H1 (cell line): ENCODE measurements at regions not wholly inside any gene's neighbourhood (a gene's known extent, or its start where the extent isn't known, plus 50 kb on each side); places are given as distances from the start of the nearest gene placed in this dataset.

Experiments
- CTCF ChIA-PET: fragments of 300-600 bp; sonication (Branson Sonifier 250); formaldehyde crosslinking; loops from one replicate; lab custom pipeline; 2021; ENCODE audit not compliant: partially characterized antibody; lab: Charles Lee
- POLR2A ChIA-PET: fragments of 300-600 bp; sonication (Branson Sonifier 250); formaldehyde crosslinking; loops from one replicate; lab custom pipeline; 2021; ENCODE audit warnings: inconsistent platforms; ENCODE audit not compliant: partially characterized antibody; lab: Charles Lee
- DNase-seq, 2 experiments: peaks; one replicate each; pipeline versions ENCODE4 v3.0.0 to v3.0.0-alpha.2; 2010 to 2022; ENCODE audit warnings: low spot score in 2 of 2, low read depth in 1 of 2, mixed read lengths in 1 of 2
- FAIRE-seq: peaks from 2 replicates; lab custom pipeline; 2011; peaks lifted over from hg19 to GRCh38; lab: Jason Lieb, UNC
- H2AFZ ChIP-seq: 2 replicates; pipeline ENCODE4 v1.8.1; 2012; ENCODE audit warnings: low read length, inconsistent platforms
- H2AK5ac ChIP-seq: 2 replicates; pipeline ENCODE4 v1.6.1; 2013; ENCODE audit warnings: low read depth, low read length
- H2BK120ac ChIP-seq: replicated peaks from 2 replicates; pipeline ENCODE3; 2013; ENCODE audit warnings: low read depth, low read length, inconsistent platforms
- H2BK12ac ChIP-seq: 2 replicates; pipeline ENCODE4 v1.6.1; 2013; ENCODE audit warnings: low read depth, low read length
- H2BK15ac ChIP-seq: 2 replicates; pipeline ENCODE4 v1.6.1; 2013; ENCODE audit warnings: low read length
- H2BK20ac ChIP-seq: 2 replicates; pipeline ENCODE4 v1.6.1; 2013; ENCODE audit warnings: low read length
- H2BK5ac ChIP-seq: 2 replicates; pipeline ENCODE4 v1.6.1; 2013; ENCODE audit warnings: low read depth, low read length
- H3K14ac ChIP-seq: 2 replicates; pipeline ENCODE4 v1.6.1; 2013; ENCODE audit warnings: inconsistent platforms; ENCODE audit not compliant: insufficient read length
- H3K18ac ChIP-seq: 2 replicates; pipeline ENCODE4 v1.6.1; 2013; ENCODE audit warnings: low read length; ENCODE audit errors: extremely low read depth
- H3K23ac ChIP-seq: 2 replicates; pipeline ENCODE4 v1.6.1; 2013; ENCODE audit warnings: inconsistent platforms; ENCODE audit not compliant: insufficient read length
- H3K23me2 ChIP-seq: 2 replicates; pipeline ENCODE4 v1.6.1; 2013; ENCODE audit warnings: low read depth, low read length
- H3K27ac ChIP-seq: 2 replicates; pipeline ENCODE4 v1.6.1; 2011; ENCODE audit warnings: low read depth, low read length, inconsistent platforms
- H3K27me3 ChIP-seq, 4 experiments: replicated peaks in 1 of 4; 1 replicate in 1 of 4; 2 replicates in 3 of 4; pipeline versions ENCODE4 v1.6.1 to v1.8.1; 2011 to 2013; ENCODE audit warnings: low read length in 3 of 4, mild to moderate bottlenecking in 3 of 4, inconsistent platforms in 2 of 4, mixed read lengths in 2 of 4, moderate library complexity in 1 of 4; ENCODE audit not compliant: control insufficient read depth in 3 of 4, insufficient read depth in 3 of 4; ENCODE audit errors: extremely low read depth in 1 of 4
- H3K36me3 ChIP-seq, 4 experiments: 2 replicates each; pipeline versions ENCODE4 v1.6.1 to v1.8.1; 2011 to 2013; ENCODE audit warnings: mild to moderate bottlenecking in 4 of 4, low read length in 3 of 4, moderate library complexity in 2 of 4, control low read depth in 1 of 4, inconsistent platforms in 1 of 4; ENCODE audit not compliant: insufficient read depth in 4 of 4, control insufficient read depth in 2 of 4
- H3K4ac ChIP-seq: replicated peaks from 2 replicates; pipeline ENCODE3; 2013; ENCODE audit warnings: low read length, low read depth, mixed read lengths, inconsistent platforms; ENCODE audit not compliant: insufficient read length
- H3K4me1 ChIP-seq, 4 experiments: replicated peaks in 1 of 4; 1 replicate in 1 of 4; 2 replicates in 3 of 4; pipeline versions ENCODE4 v1.6.1 to v1.8.1; 2011 to 2013; ENCODE audit warnings: low read length in 3 of 4, inconsistent platforms in 2 of 4, mixed read lengths in 1 of 4; ENCODE audit not compliant: insufficient read depth in 4 of 4, control insufficient read depth in 3 of 4
- H3K4me2 ChIP-seq, 2 experiments: 2 replicates each; pipeline versions ENCODE4 v1.6.1 to v1.8.1; 2011 to 2013; ENCODE audit warnings: low read depth in 2 of 2, low read length in 2 of 2, control low read depth in 1 of 2, inconsistent platforms in 1 of 2, mild to moderate bottlenecking in 1 of 2; ENCODE audit not compliant: insufficient read depth in 1 of 2
- H3K4me3 ChIP-seq, 4 experiments: fragments of 200-600, 300-600 bp in 1 of 4; sonication (generic), shearing (Covaris generic), sonication (Bioruptor Twin) in 1 of 4; 2 replicates each; pipeline versions ENCODE4 v1.5.1 to v1.8.1; 2011 to 2016; ENCODE audit warnings: low read length in 4 of 4, low read depth in 3 of 4, control low read depth in 2 of 4, inconsistent platforms in 2 of 4, mild to moderate bottlenecking in 2 of 4, mixed read lengths in 1 of 4, moderate library complexity in 1 of 4; ENCODE audit not compliant: insufficient read depth in 2 of 4; ENCODE audit errors: extremely low read depth in 1 of 4
- H3K56ac ChIP-seq: replicated peaks from 2 replicates; pipeline ENCODE3; 2013; ENCODE audit warnings: low read depth, mild to moderate bottlenecking, mixed read lengths, low read length, inconsistent platforms; ENCODE audit not compliant: insufficient read length
- H3K79me1 ChIP-seq: 2 replicates; pipeline ENCODE4 v1.6.1; 2013; ENCODE audit warnings: low read depth, low read length, control low read depth
- H3K79me2 ChIP-seq, 2 experiments: 2 replicates each; pipeline versions ENCODE4 v1.6.1 to v1.8.1; 2012 to 2013; ENCODE audit warnings: low read length in 2 of 2, mild to moderate bottlenecking in 2 of 2, inconsistent platforms in 1 of 2; ENCODE audit not compliant: insufficient read depth in 2 of 2, control insufficient read depth in 1 of 2
- H3K9ac ChIP-seq, 4 experiments: replicated peaks in 1 of 4; 1 replicate in 1 of 4; 2 replicates in 3 of 4; pipeline versions ENCODE4 v1.6.1 to v1.8.1; 2011 to 2013; ENCODE audit warnings: low read depth in 3 of 4, low read length in 3 of 4, control low read depth in 2 of 4, mild to moderate bottlenecking in 2 of 4, moderate library complexity in 2 of 4, inconsistent platforms in 1 of 4; ENCODE audit errors: extremely low read depth in 1 of 4
- H3K9me3 ChIP-seq, 2 experiments: 2 replicates each; pipeline versions ENCODE4 v1.6.1 to v1.8.1; 2012 to 2013; ENCODE audit warnings: mild to moderate bottlenecking in 2 of 2, moderate library complexity in 2 of 2, control low read depth in 1 of 2, inconsistent platforms in 1 of 2, low read depth in 1 of 2, low read length in 1 of 2, mixed read lengths in 1 of 2; ENCODE audit not compliant: insufficient read depth in 2 of 2
- H4K20me1 ChIP-seq, 2 experiments: replicated peaks in 1 of 2; 2 replicates each; pipeline versions ENCODE3 to v1.8.1; 2011 to 2013; ENCODE audit warnings: inconsistent platforms in 2 of 2, low read length in 2 of 2, mild to moderate bottlenecking in 1 of 2; ENCODE audit not compliant: insufficient read depth in 2 of 2, control insufficient read depth in 1 of 2
- H4K5ac ChIP-seq: 2 replicates; pipeline ENCODE4 v1.6.1; 2013; ENCODE audit warnings: low read length, low read depth, mixed read lengths, inconsistent platforms; ENCODE audit not compliant: insufficient read length
- H4K8ac ChIP-seq: 2 replicates; pipeline ENCODE4 v1.8.0; 2013; ENCODE audit warnings: mild to moderate bottlenecking, moderate library complexity, low read length, inconsistent platforms; ENCODE audit not compliant: insufficient read depth; ENCODE audit errors: extremely low read depth
- H4K91ac ChIP-seq: replicated peaks from 2 replicates; pipeline ENCODE3; 2013; ENCODE audit warnings: low read length, mixed read lengths, inconsistent platforms; ENCODE audit not compliant: insufficient read length
- ATF2 ChIP-seq: IDR thresholded peaks from 2 replicates; pipeline ENCODE4 v1.6.1; 2012; ENCODE audit warnings: low read length, inconsistent platforms
- KDM5A ChIP-seq: fragments of 200-600 bp; IDR thresholded peaks from 2 replicates; pipeline ENCODE4 v1.7.1; 2012; ENCODE audit warnings: mild to moderate bottlenecking, low read length, inconsistent platforms, mixed read lengths
- WGBS, 2 experiments: shearing (Covaris generic) in 1 of 2; methylation state at CpG; one replicate each; pipeline versions ENCODE4 v1.1.6 to v1.1.7; 2013 to 2015; ENCODE audit warnings: low lambda C conversion rate in 2 of 2, mixed read lengths in 2 of 2, inconsistent platforms in 1 of 2, low coverage in 1 of 2, missing lambda C conversion rate in 1 of 2; ENCODE audit not compliant: insufficient replicate concordance in 2 of 2, insufficient coverage in 1 of 2, insufficient read length in 1 of 2; ENCODE audit errors: extremely low coverage in 1 of 2, missing lambda C conversion rate in 1 of 2; 5-methylcytosine and 5-hydroxymethylcytosine counted together

- Histone ChIP-seq H2BK20ac (no peak overlapping the region), H3K4ac (no peak overlapping the region)
- 80% methylated on average over 6 of the region's 6 CpGs; no CpG with 5 or more reads in 1 of the 2 experiments for WGBS, 2 experiments
Observed at GRCh38 chr22:48931452-48931851, 896.2 kb downstream of the BRD1 start.

More at GRCh38 chr22:48931452-48931851, 896.2 kb downstream of the BRD1 start:
- H3K27me3 ChIP-seq, result no peaks in the 10 kb centered on the region
- no peaks in the 10 kb centered on the region for H3K79me2 ChIP-seq
- no peak for FAIRE-seq
- H4K91ac ChIP-seq, result no peak overlapping the region
- H3K4me1 ChIP-seq, result no peaks in the 10 kb centered on the region
- H3K36me3 ChIP-seq, result no peaks in the 10 kb centered on the region
- no peak overlapping the region for H3K56ac ChIP-seq
- CTCF ChIA-PET, result interaction anchor here (3.1 kb wide), 1 partner anchor 12 kb away, joined by 11 read pairs; no protein-coding TSS in a partner anchor
- H3K23ac ChIP-seq, result no peak overlapping the region
- no peak overlapping the region for H3K18ac ChIP-seq
- H3K9ac ChIP-seq, result no peak overlapping the region
- H4K5ac ChIP-seq, result no peak overlapping the region
- no peak overlapping the region for H2AK5ac ChIP-seq
- no peaks in the 10 kb centered on the region for H3K23me2 ChIP-seq
- H3K9me3 ChIP-seq, result peaks cover 9 to 15% of the 10 kb centered on the region in 2 experiments
- no peak overlapping the region for H3K14ac ChIP-seq
- H3K4me2 ChIP-seq, result no peak overlapping the region
- H3K4me3 ChIP-seq, result no peak overlapping the region
- DNase-seq, result no peak
- no peak overlapping the region for H3K27ac ChIP-seq
- no peak overlapping the region for H2BK5ac ChIP-seq
- H4K20me1 ChIP-seq, result no peaks in the 10 kb centered on the region
- no peak overlapping the region for H2AFZ ChIP-seq
- no peak for TF ChIP-seq ATF2
- TF ChIP-seq KDM5A, result no peak
- H2BK15ac ChIP-seq, result no peak overlapping the region
- no peak overlapping the region for H2BK120ac ChIP-seq
- H3K79me1 ChIP-seq, result no peaks in the 10 kb centered on the region
- POLR2A ChIA-PET, result no interaction called here
- H2BK12ac ChIP-seq, result no peak overlapping the region
- no peak overlapping the region for H4K8ac ChIP-seq
